ENCODE measurements at regions not wholly inside any gene's neighbourhood (a gene's known extent, or its start where the extent isn't known, plus 50 kb on each side); places are given as distances from the start of the nearest gene placed in this dataset.

GRCh38 chr15:35686347-35686746 lies 140.4 kb upstream of the DPH6 start:
- H3K4me3 ChIP-seq (ENCODE audit: low read length), result no peak overlapping the region
- TF ChIP-seq CTCF (conservative IDR thresholded peaks at IDR 0.05; ENCODE audit: low read depth, low read length), result no peak
- no peak for DNase-seq (ENCODE audit: low read depth)

- H3K4me3 ChIP-seq (ENCODE audit: low read length), result no peak overlapping the region
- no peak for DNase-seq (ENCODE audit: low read depth)
- TF ChIP-seq CTCF (conservative IDR thresholded peaks at IDR 0.05; ENCODE audit: low read depth, low read length), result no peak
Observed at GRCh38 chr15:35689266-35689665, 143.3 kb upstream of the DPH6 start.

- no peak for DNase-seq (ENCODE audit: low read depth)
- no peak for TF ChIP-seq CTCF (conservative IDR thresholded peaks at IDR 0.05; ENCODE audit: low read depth, low read length)
- H3K4me3 ChIP-seq (ENCODE audit: low read length), result no peak overlapping the region
Observed at GRCh38 chr15:35690089-35690488, 144.1 kb upstream of the DPH6 start.

GRCh38 chr15:35690698-35691116 lies 144.7 kb upstream of the DPH6 start:
- peak; percentile 97 for DNase-seq (ENCODE audit: low read depth)
- TF ChIP-seq CTCF (conservative IDR thresholded peaks at IDR 0.05; ENCODE audit: low read depth, low read length), result no peak

GRCh38 chr15:35691173-35691761 lies 145.3 kb upstream of the DPH6 start:
- TF ChIP-seq CTCF (conservative IDR thresholded peaks at IDR 0.05; ENCODE audit: low read depth, low read length), result no peak
- no peak for DNase-seq (ENCODE audit: low read depth)
- no peak overlapping the region for H3K4me3 ChIP-seq (ENCODE audit: low read length)

More at GRCh38 chr15:35690698-35691116, 144.7 kb upstream of the DPH6 start:
- H3K4me3 ChIP-seq (ENCODE audit: low read length), result no peak overlapping the region

- no peak overlapping the region for H3K4me3 ChIP-seq (ENCODE audit: low read length)
- DNase-seq (ENCODE audit: low read depth), result no peak
- no peak for TF ChIP-seq CTCF (conservative IDR thresholded peaks at IDR 0.05; ENCODE audit: low read depth, low read length)
Observed at GRCh38 chr15:35691891-35692867, 146.2 kb upstream of the DPH6 start.

Data from retinal pigment epithelial cell (primary cell).